ENCODE measurements at regions not wholly inside any gene's neighbourhood (a gene's known extent, or its start where the extent isn't known, plus 50 kb on each side); places are given as distances from the start of the nearest gene placed in this dataset.

DNA sequence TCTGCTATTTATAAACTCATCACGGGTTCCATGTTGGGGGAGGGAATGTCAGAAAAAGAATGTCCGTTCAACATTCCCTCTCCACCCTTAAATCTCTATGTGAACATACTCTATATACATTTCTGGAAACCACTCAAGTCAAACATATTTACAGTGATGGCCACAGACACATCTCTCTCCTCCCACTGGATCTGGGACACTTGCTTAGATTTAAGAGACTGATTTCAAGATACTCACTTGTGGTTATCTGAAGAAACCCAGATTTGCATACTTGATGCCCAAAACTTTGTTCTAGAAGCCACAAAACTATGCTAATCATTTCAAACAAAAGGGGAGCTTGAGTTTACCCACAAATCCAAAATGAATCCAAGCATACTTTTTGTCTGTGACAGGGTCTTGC, 182.9 kb upstream of the SOX9 start:
- no peak for DNase-seq
- Histone ChIP-seq H2BK15ac (ENCODE audit: low read depth, low read length) (no peak overlapping the region), H3K4ac (ENCODE audit: low read depth, low read length) (no peak overlapping the region), H4K91ac (ENCODE audit: insufficient read depth, low read depth, low read length) (no peak overlapping the region), H3K9ac (ENCODE audit: low read depth, low read length) (no peak overlapping the region), H2AK9ac (replicated peaks; ENCODE audit: low read depth, low read length, poor library complexity) (no peak overlapping the region), H3K4me2 (ENCODE audit: low read depth, low read length) (no peak overlapping the region), H3K9me1 (ENCODE audit: insufficient read depth, low read length) (no peaks in the 10 kb centered on the region), H3K23ac (ENCODE audit: low read depth, low read length) (no peak overlapping the region), H4K8ac (ENCODE audit: low read depth in 2 of 2, low read length in 2 of 2) (no peak overlapping the region), H3K36me3 (ENCODE audit: control insufficient read depth, insufficient read depth, low read length) (no peaks in the 10 kb centered on the region), H3K79me1 (ENCODE audit: low read depth in 1 of 2, low read length in 2 of 2) (no peaks in the 10 kb centered on the region), H3K4me1 (ENCODE audit: control insufficient read depth, insufficient read depth, low read length) (no peaks in the 10 kb centered on the region), H4K20me1 (ENCODE audit: insufficient read depth, low read length) (no peaks in the 10 kb centered on the region), H2AK5ac (ENCODE audit: low read depth, low read length) (no peak overlapping the region), H2BK120ac (ENCODE audit: low read depth, low read length) (no peak overlapping the region), H2BK20ac (ENCODE audit: low read depth, low read length) (no peak overlapping the region), H3K18ac (ENCODE audit: low read depth, low read length) (no peak overlapping the region), H2AFZ (replicated peaks; ENCODE audit: low read length, poor library complexity) (no peak overlapping the region), H3K14ac (replicated peaks; ENCODE audit: low read depth, low read length) (no peak overlapping the region), H3K27me3 (ENCODE audit: control insufficient read depth, insufficient read depth, low read length) (no peaks in the 10 kb centered on the region), H3K27ac (ENCODE audit: insufficient read depth, low read length) (no peak overlapping the region), H2BK5ac (ENCODE audit: low read depth, low read length, poor library complexity, severe bottlenecking) (no peak overlapping the region), H4K5ac (ENCODE audit: low read depth, low read length) (no peak overlapping the region), H3K9me3 (ENCODE audit: control insufficient read depth, insufficient read depth, low read length) (no peaks in the 10 kb centered on the region), H3K56ac (ENCODE audit: extremely low read depth, insufficient read depth, low read length) (no peak overlapping the region), H3K4me3 (ENCODE audit: insufficient read depth, low read depth, low read length) (no peak overlapping the region)
- POLR2A ChIA-PET (ENCODE audit: unreplicated experiment): no interaction called here
- intact Hi-C loops (cut with micrococcal nuclease): no loop called here
- ATAC-seq (ENCODE audit: low read depth): no peak
- dilution Hi-C loops (cut with HindIII; ENCODE audit: low sequenced_read_pairs, unreplicated experiment): no loop called here
- no peak for TF ChIP-seq MAZ (IDR thresholded peaks at IDR 0.05; ENCODE audit: borderline replicate concordance, low read depth, low read length)
- TF ChIP-seq RCOR1 (IDR thresholded peaks at IDR 0.05; ENCODE audit: insufficient replicate concordance, low read length): no peak
- no peak for TF ChIP-seq CTCF (conservative IDR thresholded peaks at IDR 0.05; ENCODE audit: low read depth, low read length)
- no peak for TF ChIP-seq ELK1 (IDR thresholded peaks at IDR 0.05; ENCODE audit: borderline replicate concordance, low read depth, low read length)
- CTCF ChIA-PET: no interaction called here
- no TSS peak for BruUV-seq (replicated peaks)
- in situ Hi-C loops (cut with MboI; ENCODE audit: low sequenced_read_pairs): no loop called here
- WGBS, 2 experiments (ENCODE audit: extremely low coverage in 2 of 2, insufficient read length in 1 of 2): no CpG with 5 or more reads among the region's 2 CpGs

Measured in IMR-90 (cell line).